Keratinocyte (primary cell): ENCODE measurements at regions not wholly inside any gene's neighbourhood (a gene's known extent, or its start where the extent isn't known, plus 50 kb on each side); places are given as distances from the start of the nearest gene placed in this dataset.

ENCODE experiments used
- CTCF ChIP-seq, 3 experiments: IDR thresholded peaks in 1 of 3; conservative IDR thresholded peaks in 1 of 3; optimal IDR thresholded peaks in 1 of 3; 2 replicates in 2 of 3; 3 replicates in 1 of 3; pipeline versions ENCODE3 to v1.5.1; 2011; ENCODE audit warnings: low read length in 3 of 3, mild to moderate bottlenecking in 3 of 3, moderate library complexity in 2 of 3, control low read depth in 1 of 3, inconsistent platforms in 1 of 3; ENCODE audit not compliant: insufficient read depth in 2 of 3; ENCODE audit errors: extremely low read depth in 1 of 3
- EZH2 ChIP-seq: IDR thresholded peaks from one replicate; pipeline ENCODE4 v1.6.1; 2012; ENCODE audit warnings: inconsistent platforms, mild to moderate bottlenecking, low read length, moderate library complexity

- no peak for TF ChIP-seq CTCF (optimal IDR thresholded peaks at IDR 0.05 in 1 of 3, IDR thresholded peaks at IDR 0.05 in 1 of 3, conservative IDR thresholded peaks at IDR 0.05 in 1 of 3; ENCODE audit: extremely low read depth in 1 of 3, insufficient read depth in 2 of 3, low read length in 3 of 3)
- no peak for TF ChIP-seq EZH2
These were observed 107.9 kb upstream of the BCL2L14 start for GRCh38 chr12:11962860-11963259.
